ENCODE measurements at regions not wholly inside any gene's neighbourhood (a gene's known extent, or its start where the extent isn't known, plus 50 kb on each side); places are given as distances from the start of the nearest gene placed in this dataset.

GRCh38 chr18:44537526-44537925 lies 143.2 kb upstream of the SETBP1 start:
- intact Hi-C loops (cut with DNase I), result no loop called here
- H3K9me3 ChIP-seq, result no peaks in the 10 kb centered on the region
- no peaks in the 10 kb centered on the region for H3K4me1 ChIP-seq
- H3K4me3 ChIP-seq, result no peak overlapping the region
- H3K36me3 ChIP-seq, result no peaks in the 10 kb centered on the region
- no peak for DNase-seq
- ATAC-seq, result peak; percentile 21 to 49
- H3K27ac ChIP-seq, result no peak overlapping the region
- no peaks in the 10 kb centered on the region for H3K27me3 ChIP-seq (ENCODE audit: low read depth)
- no peak for TF ChIP-seq CTCF (IDR thresholded peaks at IDR 0.05)

GRCh38 chr18:44539926-44540325 lies 140.8 kb upstream of the SETBP1 start:
- intact Hi-C loops (cut with DNase I), result no loop called here

GRCh38 chr18:44541159-44541558 lies 139.5 kb upstream of the SETBP1 start:
- ATAC-seq, result peak; percentile 37 to 44

More at GRCh38 chr18:44539926-44540325, 140.8 kb upstream of the SETBP1 start:
- no peaks in the 10 kb centered on the region for H3K36me3 ChIP-seq
- ATAC-seq (no peak), DNase-seq (no peak)
- no peaks in the 10 kb centered on the region for H3K4me1 ChIP-seq
- H3K27ac ChIP-seq, result no peak overlapping the region
- no peak for TF ChIP-seq CTCF (IDR thresholded peaks at IDR 0.05)
- no peak overlapping the region for H3K4me3 ChIP-seq
- no peaks in the 10 kb centered on the region for H3K9me3 ChIP-seq
- H3K27me3 ChIP-seq (ENCODE audit: low read depth), result no peaks in the 10 kb centered on the region

GRCh38 chr18:44541781-44542180 lies 138.9 kb upstream of the SETBP1 start:
- no peak overlapping the region for H3K27ac ChIP-seq
- no peak for DNase-seq
- no peaks in the 10 kb centered on the region for H3K9me3 ChIP-seq

More at GRCh38 chr18:44541159-44541558, 139.5 kb upstream of the SETBP1 start:
- Histone ChIP-seq H3K9me3 (no peaks in the 10 kb centered on the region), H3K4me1 (no peaks in the 10 kb centered on the region), H3K27ac (no peak overlapping the region), H3K4me3 (no peak overlapping the region), H3K27me3 (ENCODE audit: low read depth) (no peaks in the 10 kb centered on the region), H3K36me3 (no peaks in the 10 kb centered on the region)
- DNase-seq, result no peak
- no peak for TF ChIP-seq CTCF (IDR thresholded peaks at IDR 0.05)
- intact Hi-C loops (cut with DNase I), result no loop called here

GRCh38 chr18:44543387-44543786 lies 137.3 kb upstream of the SETBP1 start:
- no peak for TF ChIP-seq CTCF (IDR thresholded peaks at IDR 0.05)
- intact Hi-C loops (cut with DNase I), result no loop called here
- no peaks in the 10 kb centered on the region for H3K36me3 ChIP-seq
- H3K27ac ChIP-seq, result no peak overlapping the region
- peaks cover 3% of the 10 kb centered on the region for H3K4me1 ChIP-seq
- H3K9me3 ChIP-seq, result no peaks in the 10 kb centered on the region
- no peaks in the 10 kb centered on the region for H3K27me3 ChIP-seq (ENCODE audit: low read depth)
- ATAC-seq (no peak), DNase-seq (no peak)
- no peak overlapping the region for H3K4me3 ChIP-seq

More at GRCh38 chr18:44541781-44542180, 138.9 kb upstream of the SETBP1 start:
- no peak for TF ChIP-seq CTCF (IDR thresholded peaks at IDR 0.05)
- Histone ChIP-seq H3K4me3 (no peak overlapping the region), H3K4me1 (no peaks in the 10 kb centered on the region), H3K36me3 (no peaks in the 10 kb centered on the region), H3K27me3 (ENCODE audit: low read depth) (no peaks in the 10 kb centered on the region)
- intact Hi-C loops (cut with DNase I), result no loop called here
- no peak for ATAC-seq

Data from lower lobe of right lung (tissue), 2 donors.